Gastrocnemius medialis (tissue), 4 donors: ENCODE measurements at regions not wholly inside any gene's neighbourhood (a gene's known extent, or its start where the extent isn't known, plus 50 kb on each side); places are given as distances from the start of the nearest gene placed in this dataset.

Experiments used
- CTCF ChIP-seq, 5 experiments: fragments of 450-650 bp in 3 of 5; fragments of 200-600 bp in 2 of 5; sonication (generic) in 2 of 5; IDR thresholded peaks in 4 of 5; conservative IDR thresholded peaks in 1 of 5; 1 replicate in 4 of 5; 2 replicates in 1 of 5; pipeline ENCODE4 v1.5.1; 2016 to 2019; ENCODE audit warnings: antibody characterized with exemption in 5 of 5, mild to moderate bottlenecking in 3 of 5, moderate library complexity in 3 of 5
- POLR2A ChIP-seq, 2 donors: fragments of 450-650 bp; IDR thresholded peaks; one replicate each; pipeline ENCODE4 v1.6.1; 2017; ENCODE audit warnings: antibody characterized with exemption in 2 of 2, mild to moderate bottlenecking in 2 of 2, moderate library complexity in 2 of 2

- TF ChIP-seq POLR2A (IDR thresholded peaks at IDR 0.05) = no peak
- no peak for TF ChIP-seq CTCF (IDR thresholded peaks at IDR 0.05 in 4 of 5, conservative IDR thresholded peaks at IDR 0.05 in 1 of 5)
Measured at GRCh38 chr2:109711230-109712122, 82.6 kb upstream of the RGPD5 start.
